Gastrocnemius medialis (tissue), 4 donors: ENCODE measurements at regions not wholly inside any gene's neighbourhood (a gene's known extent, or its start where the extent isn't known, plus 50 kb on each side); places are given as distances from the start of the nearest gene placed in this dataset.

ENCODE experiments used
- POLR2A ChIP-seq, 2 donors: fragments of 450-650 bp; IDR thresholded peaks; one replicate each; pipeline ENCODE4 v1.6.1; 2017; ENCODE audit warnings: antibody characterized with exemption in 2 of 2, mild to moderate bottlenecking in 2 of 2, moderate library complexity in 2 of 2
- TF ChIP-seq, protein P1 (sequence below), 5 experiments: fragments of 450-650 bp in 3 of 5; fragments of 200-600 bp in 2 of 5; sonication (generic) in 2 of 5; IDR thresholded peaks in 4 of 5; conservative IDR thresholded peaks in 1 of 5; 1 replicate in 4 of 5; 2 replicates in 1 of 5; pipeline ENCODE4 v1.5.1; 2016 to 2019; ENCODE audit warnings: antibody characterized with exemption in 5 of 5, mild to moderate bottlenecking in 3 of 5, moderate library complexity in 3 of 5

DNA sequence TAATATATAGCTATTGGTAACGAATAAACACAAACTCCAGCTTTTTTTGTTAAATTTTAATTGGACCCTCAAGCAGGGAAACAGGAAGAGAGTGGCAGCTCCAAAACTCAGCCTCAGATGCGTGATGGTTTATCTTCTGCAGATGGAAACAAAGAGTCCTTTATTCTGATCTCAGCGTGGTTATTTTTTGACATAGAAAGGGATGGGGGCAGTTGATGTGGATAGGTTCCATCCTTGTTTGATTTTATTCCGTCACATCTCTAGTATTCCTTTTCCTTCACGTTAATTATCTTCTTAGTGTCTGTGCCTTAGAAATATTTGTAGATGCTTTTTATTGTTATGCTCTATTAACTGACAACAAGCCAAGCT, 447.6 kb upstream of the SEL1L start:
- TF ChIP-seq, protein P1, sequence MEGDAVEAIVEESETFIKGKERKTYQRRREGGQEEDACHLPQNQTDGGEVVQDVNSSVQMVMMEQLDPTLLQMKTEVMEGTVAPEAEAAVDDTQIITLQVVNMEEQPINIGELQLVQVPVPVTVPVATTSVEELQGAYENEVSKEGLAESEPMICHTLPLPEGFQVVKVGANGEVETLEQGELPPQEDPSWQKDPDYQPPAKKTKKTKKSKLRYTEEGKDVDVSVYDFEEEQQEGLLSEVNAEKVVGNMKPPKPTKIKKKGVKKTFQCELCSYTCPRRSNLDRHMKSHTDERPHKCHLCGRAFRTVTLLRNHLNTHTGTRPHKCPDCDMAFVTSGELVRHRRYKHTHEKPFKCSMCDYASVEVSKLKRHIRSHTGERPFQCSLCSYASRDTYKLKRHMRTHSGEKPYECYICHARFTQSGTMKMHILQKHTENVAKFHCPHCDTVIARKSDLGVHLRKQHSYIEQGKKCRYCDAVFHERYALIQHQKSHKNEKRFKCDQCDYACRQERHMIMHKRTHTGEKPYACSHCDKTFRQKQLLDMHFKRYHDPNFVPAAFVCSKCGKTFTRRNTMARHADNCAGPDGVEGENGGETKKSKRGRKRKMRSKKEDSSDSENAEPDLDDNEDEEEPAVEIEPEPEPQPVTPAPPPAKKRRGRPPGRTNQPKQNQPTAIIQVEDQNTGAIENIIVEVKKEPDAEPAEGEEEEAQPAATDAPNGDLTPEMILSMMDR (IDR thresholded peaks at IDR 0.05 in 4 of 5, conservative IDR thresholded peaks at IDR 0.05 in 1 of 5): no peak
- no peak for TF ChIP-seq POLR2A (IDR thresholded peaks at IDR 0.05)
